Spinal cord (tissue), 9 donors: ENCODE measurements at regions not wholly inside any gene's neighbourhood (a gene's known extent, or its start where the extent isn't known, plus 50 kb on each side); places are given as distances from the start of the nearest gene placed in this dataset.
A peak's percentile ranks its signal among the peaks of the same experiment; 100 is the strongest.

Source experiments
- DNase-seq, 6 donors: peaks; one replicate each; pipeline versions ENCODE4 v3.0.0 to v3.0.0-alpha.2; 2013 to 2015; ENCODE audit warnings: low spot score in 6 of 6, low read depth in 4 of 6
- H3K27ac ChIP-seq: one replicate; pipeline ENCODE4 v1.5.1; 2013; ENCODE audit warnings: low read depth, low read length, control low read depth
- H3K27me3 ChIP-seq: one replicate; pipeline ENCODE4 v1.6.1; 2013; ENCODE audit warnings: low read length; ENCODE audit not compliant: control insufficient read depth, insufficient read depth
- H3K36me3 ChIP-seq: one replicate; pipeline ENCODE4 v1.6.1; 2013; ENCODE audit warnings: low read length; ENCODE audit not compliant: control insufficient read depth, insufficient read depth
- H3K4me1 ChIP-seq: one replicate; pipeline ENCODE4 v1.6.1; 2013; ENCODE audit warnings: low read length; ENCODE audit not compliant: control insufficient read depth, insufficient read depth
- H3K4me3 ChIP-seq: one replicate; pipeline ENCODE4 v1.5.1; 2013; ENCODE audit warnings: low read depth, low read length, control low read depth
- H3K9me3 ChIP-seq: one replicate; pipeline ENCODE4 v1.6.1; 2013; ENCODE audit warnings: low read length; ENCODE audit not compliant: control insufficient read depth, insufficient read depth
- WGBS: methylation state at CpG from one replicate; pipeline ENCODE4 v1.1.5; 2013; ENCODE audit warnings: missing lambda C conversion rate; ENCODE audit not compliant: insufficient coverage; 5-methylcytosine and 5-hydroxymethylcytosine counted together
- donor health status: healthy.

GRCh38 chr15:57854531-57854930 lies 148.0 kb downstream of the POLR2M start:
- no peak overlapping the region for H3K27ac ChIP-seq
- no peak overlapping the region for H3K4me3 ChIP-seq
- no peaks in the 10 kb centered on the region for H3K36me3 ChIP-seq
- no peaks in the 10 kb centered on the region for H3K9me3 ChIP-seq
- no peaks in the 10 kb centered on the region for H3K27me3 ChIP-seq
- no peak for DNase-seq
- H3K4me1 ChIP-seq: no peaks in the 10 kb centered on the region

DNA sequence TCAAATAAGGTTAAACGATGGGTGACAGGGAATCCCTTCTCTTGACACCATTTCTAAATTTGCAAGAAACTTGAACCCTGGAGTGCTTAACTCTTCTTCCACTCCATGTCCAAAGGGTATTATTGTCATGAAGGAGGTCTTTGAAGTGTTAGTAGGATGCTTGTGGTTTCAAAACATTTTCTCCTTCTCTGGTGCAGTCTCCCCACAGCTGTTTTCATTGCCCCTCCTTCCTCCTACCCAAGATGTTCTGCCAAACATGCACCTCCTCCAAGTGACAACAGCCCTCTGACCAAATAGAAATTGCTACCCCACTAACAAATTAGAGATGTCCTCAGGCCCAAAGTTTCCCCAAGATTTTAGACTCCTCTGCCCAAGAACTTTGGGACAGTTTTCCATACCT lies 151.4 kb downstream of the POLR2M start:
- Histone ChIP-seq H3K4me1 (no peaks in the 10 kb centered on the region), H3K27ac (no peak overlapping the region), H3K36me3 (no peaks in the 10 kb centered on the region), H3K9me3 (no peaks in the 10 kb centered on the region), H3K4me3 (no peak overlapping the region), H3K27me3 (no peaks in the 10 kb centered on the region)
- DNase-seq: no peak
- WGBS: no CpG with 5 or more reads among the region's 1 CpG

DNA sequence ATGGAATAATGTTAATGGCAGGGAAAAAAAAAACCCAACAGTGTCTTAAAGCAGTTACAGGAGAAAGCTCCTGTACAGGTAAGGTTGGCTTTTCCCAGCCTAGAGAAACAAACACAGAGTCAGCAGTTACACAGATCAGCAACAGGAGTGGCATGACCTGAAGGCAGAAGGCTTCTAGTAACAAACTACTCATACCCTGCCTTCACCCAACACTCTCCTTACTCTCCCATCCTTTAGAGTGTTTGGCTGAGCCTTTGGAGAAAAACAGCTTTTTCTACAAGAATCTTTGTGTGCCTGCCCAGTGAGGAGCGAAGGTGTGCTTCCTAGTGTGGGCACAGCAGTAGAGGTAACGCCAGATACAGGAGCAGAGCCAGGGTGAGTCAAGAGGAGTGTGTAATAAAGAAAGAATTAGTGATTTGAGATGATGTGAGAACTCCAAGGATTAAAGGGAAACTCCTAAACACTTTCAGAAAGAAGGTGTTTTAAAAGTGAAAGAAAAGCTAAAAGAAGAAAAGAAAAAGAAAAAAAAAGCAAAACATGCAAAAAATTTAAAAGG lies 152.7 kb downstream of the POLR2M start:
- WGBS: 73% methylated on average over 2 of the region's 2 CpGs
- Histone ChIP-seq H3K27ac (no peak overlapping the region), H3K9me3 (no peaks in the 10 kb centered on the region), H3K4me3 (no peak overlapping the region), H3K36me3 (no peaks in the 10 kb centered on the region), H3K27me3 (no peaks in the 10 kb centered on the region), H3K4me1 (no peaks in the 10 kb centered on the region)
- no peak for DNase-seq

- no CpG with 5 or more reads among the region's 6 CpGs for WGBS
- H3K36me3 ChIP-seq: no peaks in the 10 kb centered on the region
- no peak overlapping the region for H3K27ac ChIP-seq
- DNase-seq: peak in 4 of 6 donors; percentile 14 to 75 (median 44)
- H3K4me3 ChIP-seq: no peak overlapping the region
- no peaks in the 10 kb centered on the region for H3K27me3 ChIP-seq
- H3K9me3 ChIP-seq: no peaks in the 10 kb centered on the region
- H3K4me1 ChIP-seq: no peaks in the 10 kb centered on the region
Observed at GRCh38 chr15:57861034-57861638, 154.6 kb downstream of the POLR2M start.

DNA sequence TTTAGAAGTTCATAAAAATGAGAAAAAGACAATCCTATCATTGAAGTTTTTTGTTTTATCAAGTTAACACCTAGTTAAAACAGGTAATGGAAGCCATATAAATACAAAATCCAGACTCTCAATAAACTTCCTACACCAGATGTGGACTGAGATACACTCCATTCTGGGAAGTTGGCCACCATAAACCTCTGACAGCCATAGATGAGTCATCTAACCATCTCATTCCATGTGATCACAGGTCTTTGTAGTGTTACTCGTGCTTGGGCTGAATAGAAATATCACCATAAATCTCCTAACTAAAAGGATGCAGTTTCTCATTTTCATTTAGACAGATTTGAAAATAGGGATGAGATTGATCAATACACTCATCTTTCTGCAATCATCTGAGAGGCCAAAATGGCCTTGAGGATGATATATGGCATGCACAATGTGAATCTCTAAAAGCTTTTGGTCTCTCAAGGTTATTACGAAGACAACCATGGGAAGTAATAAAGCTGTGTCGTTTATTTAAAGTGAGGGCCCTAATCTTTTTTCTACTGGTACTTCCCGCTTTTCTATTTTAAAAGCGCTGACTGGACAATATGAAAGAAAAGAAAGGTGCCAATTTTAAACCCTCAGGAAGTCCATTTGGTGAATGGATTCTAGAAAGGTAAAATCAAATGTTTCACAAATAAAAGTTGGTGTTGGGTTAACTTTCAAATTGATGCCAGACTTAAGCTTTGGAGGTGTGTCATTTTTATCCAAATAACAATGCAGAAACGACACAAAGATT lies 155.5 kb downstream of the POLR2M start:
- Histone ChIP-seq H3K9me3 (no peaks in the 10 kb centered on the region), H3K27me3 (no peaks in the 10 kb centered on the region), H3K4me1 (no peaks in the 10 kb centered on the region), H3K27ac (no peak overlapping the region), H3K36me3 (no peaks in the 10 kb centered on the region), H3K4me3 (no peak overlapping the region)
- DNase-seq: peak in 2 of 6 donors; percentile 7 to 29
- WGBS: no CpG with 5 or more reads among the region's 6 CpGs

DNA sequence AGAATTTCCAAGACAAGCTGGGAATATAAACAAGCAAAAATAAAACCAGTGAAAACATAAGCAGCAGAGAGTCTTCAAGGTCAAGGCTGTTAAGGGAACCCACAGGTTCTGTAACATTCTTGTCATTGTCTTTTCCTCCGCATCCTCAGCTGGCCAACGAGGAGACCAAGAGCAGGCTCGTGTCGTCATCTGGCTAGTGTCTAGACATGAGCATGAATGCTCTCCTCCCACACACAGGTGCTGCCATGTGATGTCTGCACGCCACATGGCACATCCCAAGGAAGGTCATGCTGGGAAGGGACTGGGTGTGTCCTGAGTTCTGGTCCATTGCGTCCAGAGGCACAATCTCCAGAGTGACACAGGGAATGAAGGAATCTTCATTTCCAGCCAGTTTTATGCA lies 156.2 kb downstream of the POLR2M start:
- Histone ChIP-seq H3K36me3 (no peaks in the 10 kb centered on the region), H3K9me3 (no peaks in the 10 kb centered on the region), H3K27ac (no peak overlapping the region), H3K4me1 (no peaks in the 10 kb centered on the region), H3K27me3 (no peaks in the 10 kb centered on the region), H3K4me3 (no peak overlapping the region)
- WGBS: 89% methylated on average over 3 of the region's 6 CpGs
- DNase-seq: no peak

DNA sequence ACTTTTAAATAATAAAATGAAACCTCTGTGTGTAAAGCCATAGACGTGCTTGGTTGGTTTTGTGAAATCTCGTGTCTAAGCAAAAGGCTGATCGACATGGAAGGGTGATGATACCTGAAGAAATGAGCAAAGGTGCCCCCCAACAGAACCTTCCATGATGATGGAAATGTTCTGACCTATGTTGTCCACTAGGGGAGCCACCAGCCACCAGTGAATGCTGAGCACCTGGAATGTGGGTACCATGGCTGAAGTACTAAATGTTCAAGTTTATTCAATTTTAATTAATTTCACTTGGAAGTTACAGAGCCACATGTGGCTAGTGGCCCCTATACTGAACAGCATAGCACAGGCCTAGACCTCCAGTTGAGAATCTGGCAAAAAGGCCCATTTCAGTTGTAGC lies 158.8 kb downstream of the POLR2M start:
- Histone ChIP-seq H3K9me3 (no peaks in the 10 kb centered on the region), H3K27me3 (no peaks in the 10 kb centered on the region), H3K4me3 (no peak overlapping the region), H3K27ac (no peak overlapping the region), H3K4me1 (no peaks in the 10 kb centered on the region), H3K36me3 (no peaks in the 10 kb centered on the region)
- DNase-seq: no peak
- 100% methylated on average over 1 of the region's 3 CpGs for WGBS

DNA sequence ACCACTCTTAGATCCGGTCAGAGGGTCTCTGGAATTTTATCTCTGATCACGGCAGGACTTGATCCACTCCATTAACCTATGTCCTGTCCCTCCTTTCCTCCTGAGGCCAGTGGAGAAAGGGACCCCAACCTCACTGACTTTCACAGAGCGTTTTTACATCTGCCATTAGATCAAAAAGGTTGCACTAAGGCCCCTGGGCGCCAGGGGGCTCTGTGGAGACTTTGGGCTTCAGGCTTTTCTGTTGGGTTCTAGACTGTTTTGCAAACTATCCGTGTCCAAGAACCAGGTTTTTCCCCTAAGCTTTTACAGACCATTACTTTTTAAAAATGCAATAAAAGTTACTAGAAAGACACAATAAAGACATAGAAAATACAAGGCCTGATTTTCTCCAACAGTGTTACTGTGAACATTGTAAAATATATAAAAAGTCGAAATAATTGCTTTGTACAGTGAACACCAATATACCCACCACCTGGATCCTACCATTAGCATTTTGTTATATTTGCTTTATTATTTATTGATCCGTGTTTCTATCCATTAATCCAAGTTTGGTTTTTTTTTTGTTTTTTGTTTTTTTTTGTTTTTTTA lies 159.7 kb downstream of the POLR2M start:
- peak in 1 of 6 donors; percentile 7 for DNase-seq
- WGBS: 60% methylated on average over 2 of the region's 7 CpGs
- Histone ChIP-seq H3K27me3 (no peaks in the 10 kb centered on the region), H3K4me3 (no peak overlapping the region), H3K9me3 (no peaks in the 10 kb centered on the region), H3K36me3 (no peaks in the 10 kb centered on the region), H3K27ac (no peak overlapping the region), H3K4me1 (no peaks in the 10 kb centered on the region)

DNA sequence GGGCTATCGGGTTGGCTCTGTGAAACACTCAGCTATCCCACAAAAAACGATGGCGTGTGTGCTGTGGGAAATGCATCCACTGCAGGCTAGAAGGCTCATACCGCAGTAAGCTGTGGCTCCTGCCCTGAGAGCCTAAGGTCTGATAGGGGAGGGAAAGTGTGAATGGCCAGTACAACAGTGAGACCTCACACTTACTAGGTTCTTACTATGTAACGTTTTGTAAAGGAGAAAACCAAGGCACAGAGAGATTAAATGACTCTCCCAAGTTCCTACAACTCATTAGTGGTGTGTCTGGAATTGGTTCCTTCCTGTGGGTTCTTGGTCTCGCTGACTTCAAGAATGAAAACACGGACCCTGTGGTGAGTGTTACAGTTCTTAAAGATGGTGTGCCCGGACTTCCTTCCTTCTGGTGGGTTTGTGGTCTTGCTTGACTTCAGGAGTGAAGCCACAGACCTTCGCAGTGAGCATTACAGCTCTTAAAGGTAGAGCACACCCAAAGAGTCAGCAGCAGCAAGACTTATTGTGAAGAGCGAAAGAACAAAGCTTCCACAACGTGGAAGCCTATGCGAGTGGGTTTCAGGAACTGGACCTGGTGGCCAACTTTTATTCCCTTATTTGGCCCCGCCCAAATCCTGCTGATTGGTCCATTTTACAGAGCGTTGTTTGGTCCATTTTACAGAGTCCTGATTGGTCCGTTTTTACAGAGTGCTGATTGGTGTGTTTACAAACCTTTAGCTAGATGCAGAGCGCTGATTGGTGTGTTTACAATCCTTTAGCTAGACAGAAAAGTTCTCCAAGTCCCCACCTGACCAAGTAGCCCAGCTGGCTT lies 161.7 kb downstream of the POLR2M start:
- 90% methylated on average over 12 of the region's 16 CpGs for WGBS

More for the DNA sequence above, 161.7 kb downstream of the POLR2M start:
- Histone ChIP-seq H3K27ac (no peak overlapping the region), H3K36me3 (no peaks in the 10 kb centered on the region), H3K4me1 (no peaks in the 10 kb centered on the region), H3K4me3 (no peak overlapping the region), H3K9me3 (no peaks in the 10 kb centered on the region), H3K27me3 (no peaks in the 10 kb centered on the region)
- DNase-seq: no peak
